ACC112 (cell line): ENCODE measurements at regions not wholly inside any gene's neighbourhood (a gene's known extent, or its start where the extent isn't known, plus 50 kb on each side); places are given as distances from the start of the nearest gene placed in this dataset.

Source experiments
- H2AFZ ChIP-seq: fragments of 200-600 bp; sonication (generic); one replicate; pipeline ENCODE4 v1.6.0; 2017; ENCODE audit warnings: antibody characterized with exemption, low read length; ENCODE audit not compliant: unreplicated experiment
- H3K27ac ChIP-seq: fragments of 200-600 bp; sonication (generic); 2 replicates; pipeline ENCODE4 v1.5.1; 2014; ENCODE audit warnings: low read depth, mild to moderate bottlenecking, antibody characterized with exemption, low read length, moderate library complexity
- H3K27me3 ChIP-seq: fragments of 200-600 bp; sonication (generic); 2 replicates; pipeline ENCODE4 v1.6.1; 2014; ENCODE audit warnings: mild to moderate bottlenecking, antibody characterized with exemption, low read length, moderate library complexity, mixed read lengths; ENCODE audit not compliant: insufficient read depth
- H3K36me3 ChIP-seq: fragments of 200-600 bp; sonication (generic); 2 replicates; pipeline ENCODE4 v1.6.1; 2016; ENCODE audit warnings: mild to moderate bottlenecking, antibody characterized with exemption, low read length, moderate library complexity, mixed read lengths; ENCODE audit not compliant: insufficient read depth
- H3K4me1 ChIP-seq: fragments of 200-600 bp; sonication (generic); one replicate; pipeline ENCODE4 v1.6.1; 2016; ENCODE audit warnings: low read length, mixed read lengths; ENCODE audit not compliant: insufficient read depth, unreplicated experiment, control insufficient read depth
- H3K4me3 ChIP-seq: fragments of 200-600 bp; sonication (generic); 2 replicates; pipeline ENCODE4 v1.5.1; 2014; ENCODE audit warnings: mild to moderate bottlenecking, low read depth, low read length
- H3K79me2 ChIP-seq: fragments of 200-600 bp; sonication (generic); one replicate; pipeline ENCODE4 v1.6.0; 2016; ENCODE audit warnings: low read length; ENCODE audit not compliant: control insufficient read depth, unreplicated experiment, insufficient read depth

- no peak overlapping the region for H2AFZ ChIP-seq
- peaks cover 19% of the 10 kb centered on the region for H3K4me1 ChIP-seq
- no peaks in the 10 kb centered on the region for H3K79me2 ChIP-seq
Measured at GRCh38 chr7:17062151-17063044, 180.6 kb upstream of the AGR3 start.

GRCh38 chr7:17063045-17063383, 181.2 kb upstream of the AGR3 start:
- H3K4me3 ChIP-seq: no peak overlapping the region
- H3K36me3 ChIP-seq: no peaks in the 10 kb centered on the region
- H3K79me2 ChIP-seq: no peaks in the 10 kb centered on the region
- peaks cover 15% of the 10 kb centered on the region for H3K4me1 ChIP-seq
- H2AFZ ChIP-seq: no peak overlapping the region
- H3K27me3 ChIP-seq: no peaks in the 10 kb centered on the region
- H3K27ac ChIP-seq: no peak overlapping the region

More at GRCh38 chr7:17062151-17063044, 180.6 kb upstream of the AGR3 start:
- H3K4me3 ChIP-seq: no peak overlapping the region
- H3K27me3 ChIP-seq: no peaks in the 10 kb centered on the region
- no peak overlapping the region for H3K27ac ChIP-seq
- no peaks in the 10 kb centered on the region for H3K36me3 ChIP-seq

- peaks cover 4% of the 10 kb centered on the region for H3K4me1 ChIP-seq
- no peak overlapping the region for H3K27ac ChIP-seq
- H3K4me3 ChIP-seq: no peak overlapping the region
- no peaks in the 10 kb centered on the region for H3K36me3 ChIP-seq
- H3K79me2 ChIP-seq: no peaks in the 10 kb centered on the region
- H2AFZ ChIP-seq: no peak overlapping the region
- H3K27me3 ChIP-seq: no peaks in the 10 kb centered on the region
Measured at GRCh38 chr7:17067691-17068090, 185.9 kb upstream of the AGR3 start.

GRCh38 chr7:17069146-17069545, 187.4 kb upstream of the AGR3 start:
- Histone ChIP-seq H3K36me3 (no peaks in the 10 kb centered on the region), H2AFZ (no peak overlapping the region), H3K4me1 (no peaks in the 10 kb centered on the region), H3K27me3 (no peaks in the 10 kb centered on the region), H3K27ac (no peak overlapping the region), H3K4me3 (no peak overlapping the region), H3K79me2 (no peaks in the 10 kb centered on the region)

GRCh38 chr7:17070231-17070708, 188.5 kb upstream of the AGR3 start:
- Histone ChIP-seq H2AFZ (no peak overlapping the region), H3K4me3 (no peak overlapping the region), H3K36me3 (no peaks in the 10 kb centered on the region), H3K27ac (no peak overlapping the region), H3K4me1 (no peaks in the 10 kb centered on the region), H3K27me3 (no peaks in the 10 kb centered on the region), H3K79me2 (no peaks in the 10 kb centered on the region)

- H2AFZ ChIP-seq: no peak overlapping the region
- no peaks in the 10 kb centered on the region for H3K79me2 ChIP-seq
- H3K36me3 ChIP-seq: no peaks in the 10 kb centered on the region
- no peak overlapping the region for H3K27ac ChIP-seq
- H3K27me3 ChIP-seq: no peaks in the 10 kb centered on the region
- H3K4me1 ChIP-seq: no peaks in the 10 kb centered on the region
- H3K4me3 ChIP-seq: no peak overlapping the region
Measured at GRCh38 chr7:17071866-17072265, 190.1 kb upstream of the AGR3 start.

GRCh38 chr7:17075601-17076255, 193.9 kb upstream of the AGR3 start:
- no peak overlapping the region for H2AFZ ChIP-seq
- H3K36me3 ChIP-seq: no peaks in the 10 kb centered on the region
- H3K79me2 ChIP-seq: no peaks in the 10 kb centered on the region
- no peaks in the 10 kb centered on the region for H3K4me1 ChIP-seq
- H3K4me3 ChIP-seq: no peak overlapping the region
- no peaks in the 10 kb centered on the region for H3K27me3 ChIP-seq
- no peak overlapping the region for H3K27ac ChIP-seq

GRCh38 chr7:17078298-17078697, 196.5 kb upstream of the AGR3 start:
- Histone ChIP-seq H3K36me3 (no peaks in the 10 kb centered on the region), H3K4me3 (no peak overlapping the region), H3K27ac (no peak overlapping the region)

GRCh38 chr7:17083392-17084165, 201.8 kb upstream of the AGR3 start:
- Histone ChIP-seq H3K27ac (no peak overlapping the region), H3K4me3 (no peak overlapping the region), H3K27me3 (no peaks in the 10 kb centered on the region), H2AFZ (no peak overlapping the region), H3K79me2 (no peaks in the 10 kb centered on the region), H3K4me1 (no peaks in the 10 kb centered on the region), H3K36me3 (peaks cover 3% of the 10 kb centered on the region; the same call in 1 of the 2 replicates)

More at GRCh38 chr7:17078298-17078697, 196.5 kb upstream of the AGR3 start:
- Histone ChIP-seq H3K4me1 (no peaks in the 10 kb centered on the region), H3K27me3 (no peaks in the 10 kb centered on the region), H3K79me2 (no peaks in the 10 kb centered on the region), H2AFZ (no peak overlapping the region)

GRCh38 chr7:17084166-17084475, 202.3 kb upstream of the AGR3 start:
- H3K27ac ChIP-seq: no peak overlapping the region
- H3K4me1 ChIP-seq: no peaks in the 10 kb centered on the region
- H3K36me3 ChIP-seq: peaks cover 3% of the 10 kb centered on the region; the same call in 1 of the 2 replicates
- no peaks in the 10 kb centered on the region for H3K27me3 ChIP-seq
- no peak overlapping the region for H2AFZ ChIP-seq
- H3K79me2 ChIP-seq: no peaks in the 10 kb centered on the region
- no peak overlapping the region for H3K4me3 ChIP-seq
